HCT116 (cell line): ENCODE measurements at regions not wholly inside any gene's neighbourhood (a gene's known extent, or its start where the extent isn't known, plus 50 kb on each side); places are given as distances from the start of the nearest gene placed in this dataset.

Experiments used
- ATAC-seq: fragments of 200-7000 bp; cut with Tn5 transposase; 2 replicates; pipeline ENCODE4 v1.9.1; 2020; ENCODE audit warnings: mild to moderate bottlenecking, moderate library complexity
- BruUV-seq: library from RNA; stranded (reverse); fragments of 400-500 nt; replicated peaks from 2 replicates; lab custom pipeline; 2021; lab: Mats Ljungman, UMichigan
- CTCF ChIA-PET: fragments of 300-600 bp; sonication (Branson Sonifier 250); formaldehyde crosslinking; loops from one replicate; lab custom pipeline; 2021; ENCODE audit warnings: antibody characterized with exemption; lab: Charles Lee
- POLR2A ChIA-PET: fragments of 300-600, 350-600 bp; sonication (Branson Sonifier 250); formaldehyde crosslinking; loops from one replicate; lab custom pipeline; 2021; ENCODE audit warnings: antibody characterized with exemption; lab: Charles Lee
- RAD21 ChIA-PET, 2 experiments: fragments of 300-600 bp; sonication (Branson Sonifier 250); formaldehyde crosslinking; loops; one replicate each; lab custom pipeline; 2023; ENCODE audit warnings: low total read pairs in 2 of 2; ENCODE audit not compliant: uncharacterized antibody in 2 of 2, unreplicated experiment in 2 of 2, low non-redundant PET in 1 of 2; lab: Charles Lee
- DNase-seq: peaks from one replicate; pipeline ENCODE4 v3.0.0-alpha.2; 2010; ENCODE audit warnings: low read depth, low spot score
- H2AFZ ChIP-seq: fragments of 200-600 bp; shearing (Covaris generic), sonication (generic); 2 replicates; pipeline ENCODE4 v1.6.1; 2017; ENCODE audit warnings: low read depth, mixed run types, mixed read lengths, antibody characterized with exemption, low read length; ENCODE audit not compliant: poor library complexity, severe bottlenecking
- H3K27ac ChIP-seq: 2 replicates; pipeline ENCODE4 v1.5.1; 2012; ENCODE audit warnings: low read depth, low read length
- H3K27me3 ChIP-seq: fragments of 200-600 bp; sonication (generic); 2 replicates; pipeline ENCODE4 v1.6.1; 2016; ENCODE audit warnings: mixed run types, low read length, mixed read lengths; ENCODE audit not compliant: insufficient read depth
- H3K36me3 ChIP-seq, 2 experiments: fragments of 200-500 bp in 1 of 2; fragments of 200-600 bp in 1 of 2; sonication (Bioruptor generic) in 1 of 2; sonication (generic) in 1 of 2; 2 replicates each; pipeline versions ENCODE4 v1.5.1 to v1.6.1; 2014 to 2016; ENCODE audit warnings: low read length in 2 of 2, inconsistent platforms in 1 of 2, mixed read lengths in 1 of 2, mixed run types in 1 of 2; ENCODE audit not compliant: insufficient read depth in 2 of 2, control insufficient read depth in 1 of 2
- H3K4me1 ChIP-seq, 2 experiments: fragments of 200-600 bp in 1 of 2; sonication (generic) in 1 of 2; 2 replicates each; pipeline versions ENCODE4 v1.5.1 to v1.6.1; 2012 to 2017; ENCODE audit warnings: low read length in 2 of 2, inconsistent platforms in 1 of 2, mild to moderate bottlenecking in 1 of 2, mixed read lengths in 1 of 2, mixed run types in 1 of 2, moderate library complexity in 1 of 2; ENCODE audit not compliant: insufficient read depth in 2 of 2, control insufficient read depth in 1 of 2
- H3K4me2 ChIP-seq: fragments of 200-600 bp; sonication (generic); 2 replicates; pipeline ENCODE4 v1.6.1; 2017; ENCODE audit warnings: mixed run types, low read length, mixed read lengths
- H3K4me3 ChIP-seq, 2 experiments: fragments of 200-600 bp in 1 of 2; sonication (generic) in 1 of 2; replicated peaks in 1 of 2; 2 replicates each; pipeline ENCODE4 v1.5.1; 2011 to 2016; ENCODE audit warnings: low read length in 2 of 2, control low read depth in 1 of 2, low read depth in 1 of 2, mild to moderate bottlenecking in 1 of 2, mixed read lengths in 1 of 2, mixed run types in 1 of 2
- H3K79me2 ChIP-seq: fragments of 200-600 bp; sonication (generic); 2 replicates; pipeline ENCODE4 v1.6.1; 2017; ENCODE audit warnings: mild to moderate bottlenecking, mixed run types, low read length, moderate library complexity, mixed read lengths; ENCODE audit not compliant: insufficient read depth
- H3K9ac ChIP-seq: fragments of 200-600 bp; sonication (generic); 2 replicates; pipeline ENCODE4 v1.6.1; 2016; ENCODE audit warnings: low read length, mixed read lengths
- H3K9me2 ChIP-seq: fragments of 200-600 bp; sonication (generic), shearing (Covaris generic); 2 replicates; pipeline ENCODE4 v1.6.1; 2017; ENCODE audit warnings: mixed run types, mild to moderate bottlenecking, moderate library complexity; ENCODE audit not compliant: insufficient read depth
- H3K9me3 ChIP-seq, 2 experiments: fragments of 200-500 bp in 1 of 2; fragments of 200-600 bp in 1 of 2; sonication (Bioruptor generic) in 1 of 2; sonication (generic) in 1 of 2; 2 replicates each; pipeline ENCODE4 v1.6.1; 2014 to 2017; ENCODE audit warnings: low read length in 2 of 2, mixed read lengths in 2 of 2, inconsistent platforms in 1 of 2, low read depth in 1 of 2, mild to moderate bottlenecking in 1 of 2, mixed run types in 1 of 2, moderate library complexity in 1 of 2; ENCODE audit not compliant: control insufficient read depth in 1 of 2, insufficient read depth in 1 of 2
- H4K20me1 ChIP-seq: fragments of 200-600 bp; sonication (generic), shearing (Covaris generic); 2 replicates; pipeline ENCODE4 v1.6.1; 2017; ENCODE audit warnings: mixed run types, mild to moderate bottlenecking, moderate library complexity; ENCODE audit not compliant: insufficient read depth
- ATF3 ChIP-seq: IDR thresholded peaks from 2 replicates; pipeline ENCODE4 v1.6.1; 2012
- CBX3 ChIP-seq: IDR thresholded peaks from 2 replicates; pipeline ENCODE4 v1.6.1; 2012; ENCODE audit warnings: low read depth
- EGR1 ChIP-seq: IDR thresholded peaks from 2 replicates; pipeline ENCODE4 v1.6.1; 2012; ENCODE audit warnings: low read depth
- EZH2 ChIP-seq: fragments of 200-600 bp; sonication (generic); IDR thresholded peaks from 2 replicates; pipeline ENCODE4 v1.6.1; 2017; ENCODE audit warnings: antibody characterized with exemption, mixed run types
- EZH2phosphoT487 ChIP-seq: fragments of 200-600 bp; IDR thresholded peaks from 2 replicates; pipeline ENCODE4 v1.6.1; 2018; ENCODE audit warnings: antibody characterized with exemption, borderline replicate concordance
- FOSL1 ChIP-seq: IDR thresholded peaks from 2 replicates; pipeline ENCODE4 v1.6.1; 2012; ENCODE audit warnings: low read depth
- JUND ChIP-seq: IDR thresholded peaks from 2 replicates; pipeline ENCODE4 v1.6.1; 2012
- MAX ChIP-seq: IDR thresholded peaks from 2 replicates; pipeline ENCODE4 v1.6.1; 2012
- POLR2A ChIP-seq: IDR thresholded peaks from 2 replicates; pipeline ENCODE4 v1.7.0; 2011; ENCODE audit warnings: borderline replicate concordance; ENCODE audit not compliant: insufficient read depth, insufficient read length; ENCODE audit errors: extremely low read depth
- POLR2AphosphoS5 ChIP-seq: IDR thresholded peaks from 2 replicates; pipeline ENCODE4 v1.6.1; 2011; ENCODE audit warnings: mild to moderate bottlenecking, low read depth, low read length, moderate library complexity
- REST ChIP-seq: IDR thresholded peaks from 2 replicates; pipeline ENCODE4 v1.6.1; 2012; ENCODE audit warnings: low read depth
- SIN3A ChIP-seq: IDR thresholded peaks from 2 replicates; pipeline ENCODE4 v1.6.1; 2012; ENCODE audit warnings: low read depth
- SRF ChIP-seq: IDR thresholded peaks from 2 replicates; pipeline ENCODE4 v1.6.1; 2012; ENCODE audit warnings: low read depth
- TCF7L2 ChIP-seq: IDR thresholded peaks from 2 replicates; pipeline ENCODE4 v1.7.0; 2011; ENCODE audit warnings: borderline replicate concordance, inconsistent platforms; ENCODE audit not compliant: insufficient read depth, insufficient read length; ENCODE audit errors: extremely low read depth
- ZBTB33 ChIP-seq: IDR thresholded peaks from 2 replicates; pipeline ENCODE4 v1.6.1; 2011; ENCODE audit warnings: mild to moderate bottlenecking, low read length, moderate library complexity; ENCODE audit not compliant: insufficient replicate concordance; ENCODE audit errors: extremely low read depth
- ZFX ChIP-seq: fragments of 450-650 bp; IDR thresholded peaks from 2 replicates; pipeline ENCODE4 v1.6.1; 2017
- ZNF274 ChIP-seq: fragments of 200-500 bp; sonication (Bioruptor generic); IDR thresholded peaks from 2 replicates; pipeline ENCODE4 v1.6.1; 2014; ENCODE audit warnings: mild to moderate bottlenecking, low read depth, low read length, inconsistent platforms
- intact Hi-C: fragments of 100-400 bp; cut with micrococcal nuclease; formaldehyde crosslinking; loops from 2 replicates; pipeline ENCODE4 v1.10.0; 2022

DNA sequence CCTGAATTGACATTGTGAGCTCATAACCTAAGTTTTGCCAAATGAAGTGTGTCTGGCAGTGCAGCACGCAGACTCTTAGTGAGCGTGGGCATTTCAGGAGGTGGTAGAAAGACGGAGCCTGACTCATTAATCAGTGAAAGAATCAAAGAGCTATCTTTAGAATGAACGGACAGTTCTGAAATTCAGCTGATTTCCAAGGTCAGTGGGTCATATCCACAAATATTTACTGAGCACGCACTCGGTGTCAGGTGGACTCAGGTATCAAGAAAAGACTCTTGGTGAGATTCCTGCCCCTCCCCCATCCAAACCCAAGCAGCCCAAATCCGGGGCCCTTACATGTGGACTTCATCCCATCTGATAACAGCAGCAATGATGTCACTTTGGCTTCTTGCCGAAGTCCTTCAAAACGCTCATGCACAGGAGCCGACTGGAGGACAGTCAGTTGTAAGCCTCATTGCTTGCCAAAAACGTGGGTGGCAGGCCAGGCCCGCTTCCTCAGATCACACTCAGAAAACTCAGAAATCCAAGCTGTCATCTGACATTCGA lies 185.8 kb downstream of the HS3ST3A1 start:
- no peak overlapping the region for H3K9ac ChIP-seq
- no peak for ATAC-seq

More for the DNA sequence above, 185.8 kb downstream of the HS3ST3A1 start:
- Histone ChIP-seq H2AFZ (no peak overlapping the region), H3K36me3 (no peaks in the 10 kb centered on the region), H3K4me2 (peak overlapping the region; percentile 35), H3K27ac (no peak overlapping the region), H3K4me3 (no peak overlapping the region), H3K9me3 (no peaks in the 10 kb centered on the region), H3K27me3 (no peaks in the 10 kb centered on the region), H3K9me2 (no peaks in the 10 kb centered on the region), H3K4me1 (peaks cover 8 to 17% of the 10 kb centered on the region in 2 experiments), H3K79me2 (no peaks in the 10 kb centered on the region), H4K20me1 (no peaks in the 10 kb centered on the region)
- intact Hi-C loops = no loop called here
- peak; percentile 13 for DNase-seq
- no peak for TF ChIP-seq SIN3A
- TF ChIP-seq REST = no peak
- TF ChIP-seq TCF7L2 = peak; percentile 11
- no peak for TF ChIP-seq MAX
- TF ChIP-seq POLR2AphosphoS5 = no peak
- TF ChIP-seq CBX3 = no peak
- no peak for TF ChIP-seq ATF3
- TF ChIP-seq ZFX = no peak
- TF ChIP-seq SRF = no peak
- no peak for TF ChIP-seq ZNF274
- no peak for TF ChIP-seq EZH2phosphoT487
- no peak for TF ChIP-seq ZBTB33
- no peak for TF ChIP-seq JUND
- TF ChIP-seq EGR1 = 0 out of 2 replicates have a peak, but pooled peaks have one; percentile 26
- no peak for TF ChIP-seq FOSL1
- TF ChIP-seq POLR2A = no peak
- TF ChIP-seq EZH2 = no peak
- RAD21 ChIA-PET = no interaction called here
- CTCF ChIA-PET = no interaction called here
- no TSS peak for BruUV-seq
- POLR2A ChIA-PET = no interaction called here
